Heart right ventricle (tissue), 16 donors: ENCODE measurements at regions not wholly inside any gene's neighbourhood (a gene's known extent, or its start where the extent isn't known, plus 50 kb on each side); places are given as distances from the start of the nearest gene placed in this dataset.

Source experiments
- ATAC-seq, 8 donors: fragments of 200-7000 bp; cut with Tn5 transposase; one replicate each; pipeline ENCODE4 v1.9.1; 2020; ENCODE audit warnings: mild to moderate bottlenecking in 8 of 8, moderate library complexity in 8 of 8, moderate number of reproducible peaks in 1 of 8
- DNase-seq, 2 donors: peaks; one replicate each; pipeline ENCODE4 v3.0.0-alpha.2; 2020
- H3K27ac ChIP-seq, 10 donors: fragments of 200-600 bp; sonication (generic) in 2 of 10; one replicate each; pipeline versions ENCODE4 v1.5.0 to v1.8.0; 2020 to 2022; ENCODE audit warnings: mild to moderate bottlenecking in 3 of 10
- H3K27me3 ChIP-seq, 7 donors: fragments of 200-600 bp; one replicate each; pipeline ENCODE4 v1.8.0; 2021 to 2022; ENCODE audit warnings: mild to moderate bottlenecking in 2 of 7
- H3K36me3 ChIP-seq, 9 donors: fragments of 200-600 bp; sonication (generic) in 1 of 9; one replicate each; pipeline versions ENCODE4 v1.5.0 to v1.8.0; 2020 to 2022; ENCODE audit warnings: mild to moderate bottlenecking in 2 of 9
- H3K4me1 ChIP-seq, 9 donors: fragments of 200-600 bp; sonication (generic) in 1 of 9; one replicate each; pipeline versions ENCODE4 v1.5.0 to v1.8.0; 2020 to 2022; ENCODE audit warnings: mild to moderate bottlenecking in 4 of 9
- H3K4me3 ChIP-seq, 10 donors: fragments of 200-600 bp; sonication (generic) in 2 of 10; one replicate each; pipeline versions ENCODE4 v1.5.0 to v1.8.0; 2020 to 2022; ENCODE audit warnings: mild to moderate bottlenecking in 7 of 10, moderate library complexity in 2 of 10
- H3K9me3 ChIP-seq, 11 donors: fragments of 200-600 bp in 10 of 11; sonication (generic) in 2 of 11; one replicate each; pipeline versions ENCODE4 v1.5.0 to v1.8.0; 2013 to 2022; ENCODE audit warnings: mild to moderate bottlenecking in 2 of 11, control low read depth in 1 of 11, moderate library complexity in 1 of 11
- WGBS, 2 donors: extraction: QIAGEN DNeasy Blood & Tissue Kit; methylation state at CpG; one replicate each; pipeline ENCODE4 v1.1.7; 2013; ENCODE audit warnings: inconsistent platforms in 1 of 2; 5-methylcytosine and 5-hydroxymethylcytosine counted together
- intact Hi-C, 10 donors: fragments of 100-400 bp; cut with DNase I; formaldehyde crosslinking; loops; one replicate each; pipeline versions ENCODE4 v1.11.1 to v1.14.2; 2022
- TF ChIP-seq, protein P1 (sequence below), 9 donors: fragments of 200-600 bp; sonication (generic) in 2 of 9; IDR thresholded peaks; one replicate each; pipeline versions ENCODE4 v1.5.0 to v1.8.0; 2021 to 2022; ENCODE audit warnings: antibody characterized with exemption in 9 of 9, mild to moderate bottlenecking in 5 of 9, moderate library complexity in 1 of 9
- donor health status: Arrhythmogenic right ventricular cardiomyopathy.
- donor health status: ischemic (EF 13 %, LVEDD 7.1; RV severe dilation, severe dysfunction).
- donor health status: healthy with polysubstance abuse.
- donor health status: DM: no; HTN: yes; CAD: no.
- donor health status: DM: no; HTN: no; CAD: no.
- donor health status: ischemic (EF 25% LVEDD 6.9; RV normal size, moderate dysfunction).
- donor health status: ischemic (EF 25% LVEDD 5.7; RV mildly dilated, moderate dysfunction).
- donor health status: healthy.
- donor health status: DM: yes; HTN: yes; CAD: no.
- donor health status: Ischemic cardiomyopathy.
- donor health status: ischemic (EF 35%, LVEDD 5.7; RV mildly dilated, moderate dysfunction).
- donor health status: nonischemic (EF 11% LVEDD 7.7; RV severe dilation, severe dysfunction).
- donor health status: DM: yes; HTN: yes; CAD: no.
- donor health status: PGD.
- donor health status: ischemic (EF 29% LVEDD 5.4; RV normal size, mild dysfunction).
- donor health status: nonischemic (EF 23%, LVEDD 6.1; RV moderate dilation, normal function).

DNA sequence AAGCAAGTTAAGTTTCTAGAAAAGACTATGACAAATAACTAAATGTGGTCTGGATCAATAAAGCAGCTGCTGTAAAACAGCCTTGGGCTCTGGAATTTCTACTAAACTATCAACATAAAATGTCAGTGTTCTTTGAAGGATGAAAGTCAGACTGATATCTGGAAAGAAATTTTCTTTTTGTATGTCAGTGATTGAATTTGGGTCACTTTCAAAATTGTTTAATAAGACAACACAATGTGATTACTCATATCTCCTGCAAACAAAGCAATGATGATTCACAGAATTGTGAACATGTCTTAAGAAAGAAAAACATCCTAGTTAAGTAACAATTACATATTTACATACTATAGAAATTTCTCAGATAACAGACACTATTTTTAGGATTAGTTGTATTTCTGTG lies 826.4 kb downstream of the PLA2G4A start:
- H3K27ac ChIP-seq, result no peak overlapping the region
- H3K9me3 ChIP-seq, result no peaks in the 10 kb centered on the region
- no peak for DNase-seq
- no peak for ATAC-seq
- TF ChIP-seq, protein P1, sequence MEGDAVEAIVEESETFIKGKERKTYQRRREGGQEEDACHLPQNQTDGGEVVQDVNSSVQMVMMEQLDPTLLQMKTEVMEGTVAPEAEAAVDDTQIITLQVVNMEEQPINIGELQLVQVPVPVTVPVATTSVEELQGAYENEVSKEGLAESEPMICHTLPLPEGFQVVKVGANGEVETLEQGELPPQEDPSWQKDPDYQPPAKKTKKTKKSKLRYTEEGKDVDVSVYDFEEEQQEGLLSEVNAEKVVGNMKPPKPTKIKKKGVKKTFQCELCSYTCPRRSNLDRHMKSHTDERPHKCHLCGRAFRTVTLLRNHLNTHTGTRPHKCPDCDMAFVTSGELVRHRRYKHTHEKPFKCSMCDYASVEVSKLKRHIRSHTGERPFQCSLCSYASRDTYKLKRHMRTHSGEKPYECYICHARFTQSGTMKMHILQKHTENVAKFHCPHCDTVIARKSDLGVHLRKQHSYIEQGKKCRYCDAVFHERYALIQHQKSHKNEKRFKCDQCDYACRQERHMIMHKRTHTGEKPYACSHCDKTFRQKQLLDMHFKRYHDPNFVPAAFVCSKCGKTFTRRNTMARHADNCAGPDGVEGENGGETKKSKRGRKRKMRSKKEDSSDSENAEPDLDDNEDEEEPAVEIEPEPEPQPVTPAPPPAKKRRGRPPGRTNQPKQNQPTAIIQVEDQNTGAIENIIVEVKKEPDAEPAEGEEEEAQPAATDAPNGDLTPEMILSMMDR (IDR thresholded peaks at IDR 0.05), result no peak
- no peaks in the 10 kb centered on the region for H3K4me1 ChIP-seq
- no peaks in the 10 kb centered on the region for H3K36me3 ChIP-seq
- H3K27me3 ChIP-seq, result no peaks in the 10 kb centered on the region
- H3K4me3 ChIP-seq, result no peak overlapping the region
- intact Hi-C loops, result no loop called here

DNA sequence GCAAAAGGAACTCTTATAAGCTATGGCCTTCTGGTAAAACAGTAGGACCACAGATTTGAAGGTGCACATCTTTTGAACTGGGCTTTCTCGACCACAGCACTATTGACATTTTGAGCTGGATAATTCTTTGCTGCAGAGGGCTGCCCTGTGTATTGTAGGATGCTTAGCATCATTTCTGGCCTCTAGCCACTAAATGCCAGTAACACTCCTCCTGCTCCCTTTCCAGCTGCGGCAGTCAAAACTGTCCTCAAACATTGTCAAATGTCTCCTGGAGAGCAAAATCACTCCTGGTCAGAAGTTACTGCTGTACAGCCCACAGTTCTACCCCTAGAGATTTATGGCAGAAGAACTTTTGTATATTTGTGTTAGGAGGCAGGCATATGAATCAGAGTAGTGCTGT lies 836.7 kb downstream of the PLA2G4A start:
- Histone ChIP-seq H3K4me1 (no peaks in the 10 kb centered on the region), H3K27me3 (no peaks in the 10 kb centered on the region), H3K36me3 (no peaks in the 10 kb centered on the region), H3K27ac (no peak overlapping the region), H3K9me3 (no peaks in the 10 kb centered on the region), H3K4me3 (no peak overlapping the region)
- intact Hi-C loops, result no loop called here
- DNase-seq (no peak), ATAC-seq (no peak)
- TF ChIP-seq, protein P1 (IDR thresholded peaks at IDR 0.05), result no peak
- 72 to 74% methylated on average over 2 of the region's 2 CpGs for WGBS, 2 donors

DNA sequence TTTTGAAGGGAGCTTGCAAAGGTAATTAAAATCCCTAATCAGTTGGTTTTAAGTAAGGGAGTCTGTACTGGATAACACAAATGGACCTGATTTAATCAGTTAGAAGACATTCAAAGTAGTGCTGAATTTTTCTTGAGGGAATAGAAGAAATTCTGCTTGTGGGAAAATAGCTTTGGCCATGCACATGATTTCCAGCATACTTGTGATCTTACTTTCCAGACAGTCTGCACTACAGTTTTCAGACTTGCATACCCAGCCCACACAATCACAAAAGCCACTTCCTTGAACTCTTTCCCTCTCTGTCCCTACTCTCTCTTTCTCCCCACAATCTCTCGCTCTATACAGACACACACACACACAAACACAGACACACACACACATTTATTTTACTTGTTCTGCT lies 852.1 kb downstream of the PLA2G4A start:
- H3K27me3 ChIP-seq, result no peaks in the 10 kb centered on the region
- H3K36me3 ChIP-seq, result no peaks in the 10 kb centered on the region
- H3K27ac ChIP-seq, result no peak overlapping the region
- no peaks in the 10 kb centered on the region for H3K4me1 ChIP-seq
- H3K4me3 ChIP-seq, result no peak overlapping the region
- ATAC-seq (no peak), DNase-seq (no peak)
- 58 to 75% methylated on average over 1 of the region's 1 CpG for WGBS, 2 donors
- peaks cover 0 to 6% (median 0%) of the 10 kb centered on the region in 11 donors for H3K9me3 ChIP-seq
- intact Hi-C loops, result no loop called here
- TF ChIP-seq, protein P1 (IDR thresholded peaks at IDR 0.05), result no peak

DNA sequence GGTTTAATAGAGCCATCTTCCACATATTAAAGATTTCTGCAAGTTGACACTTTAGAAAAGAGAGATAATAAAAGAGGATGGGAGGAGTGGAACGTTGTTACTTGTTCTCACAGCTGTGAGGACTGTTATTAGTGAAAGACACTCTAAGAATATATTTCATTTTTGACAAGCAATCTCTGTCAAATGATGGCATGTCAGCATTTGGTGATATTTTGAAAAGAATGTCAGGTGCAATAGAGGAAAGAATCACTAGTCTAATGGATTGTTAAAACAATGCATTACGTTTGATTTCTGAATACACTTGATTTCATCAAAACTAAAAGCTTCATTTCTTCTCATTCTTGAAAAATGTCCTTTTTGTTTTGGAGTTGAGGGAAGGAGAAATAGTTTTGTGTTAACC lies 853.4 kb downstream of the PLA2G4A start:
- Histone ChIP-seq H3K9me3 (peaks cover 0 to 6% (median 0%) of the 10 kb centered on the region in 11 donors), H3K27ac (no peak overlapping the region), H3K27me3 (no peaks in the 10 kb centered on the region), H3K36me3 (no peaks in the 10 kb centered on the region), H3K4me3 (no peak overlapping the region), H3K4me1 (no peaks in the 10 kb centered on the region)
- TF ChIP-seq, protein P1 (IDR thresholded peaks at IDR 0.05), result no peak
- WGBS, 2 donors, result 42 to 43% methylated on average over 2 of the region's 2 CpGs
- no peak for DNase-seq
- intact Hi-C loops, result no loop called here
- ATAC-seq, result no peak

DNA sequence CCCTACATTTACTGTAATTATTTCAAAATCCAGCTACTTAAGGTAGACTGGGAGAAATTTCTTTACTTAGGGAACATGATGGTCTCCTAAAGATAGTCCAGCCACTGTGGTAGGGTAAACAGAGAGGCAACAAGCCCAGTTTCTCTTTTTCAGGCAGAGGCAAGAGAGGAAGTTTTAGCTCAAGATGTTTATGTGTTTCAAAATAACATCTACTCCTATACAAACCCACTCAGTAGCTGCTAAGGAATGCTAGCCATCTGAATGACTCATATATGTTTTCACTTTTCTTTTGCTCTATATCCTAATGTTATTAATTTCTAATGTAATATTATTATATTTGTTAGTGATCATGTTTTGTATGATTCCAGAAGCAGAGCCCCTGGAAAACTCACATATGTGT lies 856.6 kb downstream of the PLA2G4A start:
- no peak for DNase-seq
- Histone ChIP-seq H3K27me3 (no peaks in the 10 kb centered on the region), H3K9me3 (peaks cover 0 to 3% (median 0%) of the 10 kb centered on the region in 11 donors), H3K4me3 (no peak overlapping the region), H3K27ac (no peak overlapping the region), H3K4me1 (peaks cover 0 to 5% (median 0%) of the 10 kb centered on the region in 9 donors), H3K36me3 (no peaks in the 10 kb centered on the region)
- TF ChIP-seq, protein P1 (IDR thresholded peaks at IDR 0.05), result no peak
- ATAC-seq, result no peak
- intact Hi-C loops, result no loop called here
